GM23338 (cell line): ENCODE measurements at regions not wholly inside any gene's neighbourhood (a gene's known extent, or its start where the extent isn't known, plus 50 kb on each side); places are given as distances from the start of the nearest gene placed in this dataset.

ENCODE experiments used
- ATAC-seq: fragments of 200-7000 bp; cut with Tn5 transposase; 3 replicates; pipeline ENCODE4 v1.9.1; 2020
- DNase-seq: peaks from one replicate; pipeline ENCODE4 v3.0.0-alpha.2; 2015; ENCODE audit warnings: low spot score
- H2AFZ ChIP-seq: fragments of 200-600 bp; sonication (generic); 2 replicates; pipeline ENCODE4 v1.8.0; 2016; ENCODE audit warnings: antibody characterized with exemption, mild to moderate bottlenecking, moderate library complexity
- H3F3A ChIP-seq: fragments of 200-600 bp; sonication (generic); replicated peaks from 2 replicates; pipeline ENCODE4 v1.8.0; 2017; ENCODE audit warnings: antibody characterized with exemption, mixed run types, low read depth
- H3K27ac ChIP-seq: fragments of 200-600 bp; sonication (generic); 2 replicates; pipeline ENCODE4 v1.6.1; 2016; ENCODE audit warnings: low read depth
- H3K27me3 ChIP-seq: fragments of 200-600 bp; sonication (generic); 2 replicates; pipeline ENCODE4 v1.8.0; 2016; ENCODE audit warnings: mild to moderate bottlenecking, mixed run types, moderate library complexity; ENCODE audit not compliant: insufficient read depth
- H3K36me3 ChIP-seq: fragments of 200-600 bp; sonication (generic); 2 replicates; pipeline ENCODE4 v1.8.0; 2016; ENCODE audit warnings: mild to moderate bottlenecking; ENCODE audit not compliant: insufficient read depth
- H3K4me1 ChIP-seq: fragments of 200-600 bp; sonication (generic); 2 replicates; pipeline ENCODE4 v1.8.0; 2016; ENCODE audit warnings: mild to moderate bottlenecking, moderate library complexity; ENCODE audit not compliant: insufficient read depth
- H3K4me2 ChIP-seq: fragments of 200-600 bp; sonication (generic); 2 replicates; pipeline ENCODE4 v1.7.1; 2017; ENCODE audit warnings: mixed run types
- H3K4me3 ChIP-seq: fragments of 200-600 bp; sonication (generic); 2 replicates; pipeline ENCODE4 v1.6.1; 2016; ENCODE audit warnings: mixed run types
- H3K79me2 ChIP-seq: fragments of 200-600 bp; sonication (generic); replicated peaks from 2 replicates; pipeline ENCODE4 v1.8.0; 2017; ENCODE audit warnings: mild to moderate bottlenecking; ENCODE audit not compliant: insufficient read depth
- H3K9me2 ChIP-seq: fragments of 200-600 bp; sonication (generic); 2 replicates; pipeline ENCODE4 v1.8.0; 2017; ENCODE audit not compliant: insufficient read depth
- H4K20me1 ChIP-seq: fragments of 200-600 bp; sonication (generic); replicated peaks from 2 replicates; pipeline ENCODE4 v1.8.0; 2017; ENCODE audit warnings: mild to moderate bottlenecking; ENCODE audit not compliant: insufficient read depth
- H3K27ac Mint-ChIP-seq: 2 replicates; pipeline ENCODE4 v1.8.0; 2020; ENCODE audit warnings: inconsistent platforms, mild to moderate bottlenecking, moderate library complexity, mixed read lengths
- H3K27me3 Mint-ChIP-seq: 3 replicates; pipeline ENCODE4 v1.8.0; 2022; ENCODE audit warnings: low read depth, mild to moderate bottlenecking, moderate library complexity, mixed read lengths, inconsistent platforms; ENCODE audit not compliant: insufficient read depth, poor library complexity
- H3K36me3 Mint-ChIP-seq: 3 replicates; pipeline ENCODE4 v1.8.0; 2021; ENCODE audit warnings: low read depth, mild to moderate bottlenecking, inconsistent platforms, moderate library complexity, mixed read lengths
- H3K4me1 Mint-ChIP-seq: 3 replicates; pipeline ENCODE4 v1.8.0; 2020; ENCODE audit warnings: mild to moderate bottlenecking, inconsistent platforms, mixed read lengths
- H3K4me3 Mint-ChIP-seq: 3 replicates; pipeline ENCODE4 v1.8.0; 2021; ENCODE audit warnings: moderate library complexity, mild to moderate bottlenecking, inconsistent platforms, mixed read lengths
- H3K9me3 Mint-ChIP-seq: 3 replicates; pipeline ENCODE4 v1.8.0; 2020; ENCODE audit warnings: moderate library complexity, mild to moderate bottlenecking, inconsistent platforms, mixed read lengths
- CREB1 ChIP-seq: fragments of 250-450 bp; sonication (Bioruptor Pico); IDR thresholded peaks from 2 replicates; pipeline ENCODE4 v1.5.0; 2020; ENCODE audit warnings: low read depth, mild to moderate bottlenecking, moderate library complexity
- EZH2 ChIP-seq: fragments of 200-600 bp; sonication (generic); IDR thresholded peaks from one replicate; pipeline ENCODE4 v1.8.0; 2017; ENCODE audit warnings: antibody characterized with exemption, mild to moderate bottlenecking, low read depth; ENCODE audit not compliant: unreplicated experiment
- EZH2phosphoT487 ChIP-seq: fragments of 200-600 bp; sonication (generic); IDR thresholded peaks from one replicate; pipeline ENCODE4 v1.8.1; 2018; ENCODE audit warnings: antibody characterized with exemption; ENCODE audit not compliant: unreplicated experiment
- JUNB ChIP-seq: IDR thresholded peaks from one replicate; pipeline ENCODE4 v1.6.1; 2016; ENCODE audit warnings: antibody characterized with exemption; ENCODE audit not compliant: unreplicated experiment
- NANOG ChIP-seq: IDR thresholded peaks from 2 replicates; pipeline ENCODE4 v1.6.1; 2016; ENCODE audit warnings: antibody characterized with exemption, borderline replicate concordance
- POLR2AphosphoS5 ChIP-seq: IDR thresholded peaks from 2 replicates; pipeline ENCODE4 v1.6.1; 2016; ENCODE audit warnings: antibody characterized with exemption, low read depth
- STAT1 ChIP-seq: IDR thresholded peaks from one replicate; pipeline ENCODE4 v1.6.1; 2016; ENCODE audit warnings: antibody characterized with exemption; ENCODE audit not compliant: unreplicated experiment
- ZNF114 ChIP-seq: fragments of 250-450 bp; sonication (Bioruptor Pico); IDR thresholded peaks from 2 replicates; pipeline ENCODE4 v1.5.0; 2020; ENCODE audit warnings: mild to moderate bottlenecking, moderate library complexity
- ZNF331 ChIP-seq: fragments of 250-450 bp; sonication (Bioruptor Pico); IDR thresholded peaks from 2 replicates; pipeline ENCODE4 v1.5.0; 2020; ENCODE audit warnings: low read depth, mild to moderate bottlenecking, moderate library complexity
- TF ChIP-seq, protein P1 (sequence below): IDR thresholded peaks from one replicate; pipeline ENCODE4 v1.6.1; 2018; ENCODE audit warnings: antibody characterized with exemption; ENCODE audit not compliant: unreplicated experiment
- TF ChIP-seq, protein P2 (sequence below): fragments of 250-450 bp; sonication (Bioruptor Pico); IDR thresholded peaks from 2 replicates; pipeline ENCODE4 v1.5.0; 2020; ENCODE audit warnings: mild to moderate bottlenecking, moderate library complexity
- TF ChIP-seq, protein P3 (sequence below), 2 experiments: fragments of 200-600 bp in 1 of 2; sonication (generic) in 1 of 2; conservative IDR thresholded peaks; 2 replicates each; pipeline versions ENCODE4 v1.5.1 to v1.6.1; 2016 to 2017; ENCODE audit warnings: antibody characterized with exemption in 2 of 2, low read depth in 2 of 2, mild to moderate bottlenecking in 2 of 2, moderate library complexity in 1 of 2
- TF ChIP-seq, protein P4 (sequence below): IDR thresholded peaks from 2 replicates; pipeline ENCODE4 v1.6.1; 2016; ENCODE audit warnings: antibody characterized with exemption

DNA sequence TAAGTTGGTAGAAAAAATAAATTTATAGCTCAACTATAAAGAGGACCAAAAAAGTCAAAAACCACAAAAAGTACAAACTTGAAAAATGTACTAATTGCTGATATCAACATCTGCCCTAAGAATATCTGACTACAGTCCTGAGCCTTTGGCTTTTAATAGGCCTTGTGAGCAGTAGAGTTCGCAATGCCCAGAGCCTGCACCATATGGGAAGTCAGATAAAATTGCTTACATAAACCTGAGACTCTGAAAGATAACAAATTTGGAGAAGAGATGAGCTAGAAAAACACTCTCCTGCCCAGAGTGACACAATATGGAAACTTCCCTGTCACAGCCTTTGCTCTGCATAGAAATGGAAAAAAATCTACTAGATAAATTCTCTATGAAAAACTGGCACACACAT lies 368.0 kb upstream of the GRIN3A start:
- no peak overlapping the region for H2AFZ ChIP-seq
- Mint-ChIP-seq H3K9me3 (peaks cover 79% of the 10 kb centered on the region), H3K27me3 (peaks cover 1% of the 10 kb centered on the region), H3K27ac (no peak overlapping the region), H3K4me3 (no peak overlapping the region), H3K36me3 (peaks cover 11% of the 10 kb centered on the region; the same call in 1 of the 3 replicates), H3K4me1 (no peaks in the 10 kb centered on the region)
- TF ChIP-seq NANOG, result no peak
- TF ChIP-seq, protein P1, sequence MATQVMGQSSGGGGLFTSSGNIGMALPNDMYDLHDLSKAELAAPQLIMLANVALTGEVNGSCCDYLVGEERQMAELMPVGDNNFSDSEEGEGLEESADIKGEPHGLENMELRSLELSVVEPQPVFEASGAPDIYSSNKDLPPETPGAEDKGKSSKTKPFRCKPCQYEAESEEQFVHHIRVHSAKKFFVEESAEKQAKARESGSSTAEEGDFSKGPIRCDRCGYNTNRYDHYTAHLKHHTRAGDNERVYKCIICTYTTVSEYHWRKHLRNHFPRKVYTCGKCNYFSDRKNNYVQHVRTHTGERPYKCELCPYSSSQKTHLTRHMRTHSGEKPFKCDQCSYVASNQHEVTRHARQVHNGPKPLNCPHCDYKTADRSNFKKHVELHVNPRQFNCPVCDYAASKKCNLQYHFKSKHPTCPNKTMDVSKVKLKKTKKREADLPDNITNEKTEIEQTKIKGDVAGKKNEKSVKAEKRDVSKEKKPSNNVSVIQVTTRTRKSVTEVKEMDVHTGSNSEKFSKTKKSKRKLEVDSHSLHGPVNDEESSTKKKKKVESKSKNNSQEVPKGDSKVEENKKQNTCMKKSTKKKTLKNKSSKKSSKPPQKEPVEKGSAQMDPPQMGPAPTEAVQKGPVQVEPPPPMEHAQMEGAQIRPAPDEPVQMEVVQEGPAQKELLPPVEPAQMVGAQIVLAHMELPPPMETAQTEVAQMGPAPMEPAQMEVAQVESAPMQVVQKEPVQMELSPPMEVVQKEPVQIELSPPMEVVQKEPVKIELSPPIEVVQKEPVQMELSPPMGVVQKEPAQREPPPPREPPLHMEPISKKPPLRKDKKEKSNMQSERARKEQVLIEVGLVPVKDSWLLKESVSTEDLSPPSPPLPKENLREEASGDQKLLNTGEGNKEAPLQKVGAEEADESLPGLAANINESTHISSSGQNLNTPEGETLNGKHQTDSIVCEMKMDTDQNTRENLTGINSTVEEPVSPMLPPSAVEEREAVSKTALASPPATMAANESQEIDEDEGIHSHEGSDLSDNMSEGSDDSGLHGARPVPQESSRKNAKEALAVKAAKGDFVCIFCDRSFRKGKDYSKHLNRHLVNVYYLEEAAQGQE, result no peak
- no peak for TF ChIP-seq ZNF114 (CRISPR knock-in tag)
- TF ChIP-seq EZH2, result no peak
- no peak for TF ChIP-seq STAT1
- TF ChIP-seq EZH2phosphoT487, result no peak
- TF ChIP-seq, protein P2, sequence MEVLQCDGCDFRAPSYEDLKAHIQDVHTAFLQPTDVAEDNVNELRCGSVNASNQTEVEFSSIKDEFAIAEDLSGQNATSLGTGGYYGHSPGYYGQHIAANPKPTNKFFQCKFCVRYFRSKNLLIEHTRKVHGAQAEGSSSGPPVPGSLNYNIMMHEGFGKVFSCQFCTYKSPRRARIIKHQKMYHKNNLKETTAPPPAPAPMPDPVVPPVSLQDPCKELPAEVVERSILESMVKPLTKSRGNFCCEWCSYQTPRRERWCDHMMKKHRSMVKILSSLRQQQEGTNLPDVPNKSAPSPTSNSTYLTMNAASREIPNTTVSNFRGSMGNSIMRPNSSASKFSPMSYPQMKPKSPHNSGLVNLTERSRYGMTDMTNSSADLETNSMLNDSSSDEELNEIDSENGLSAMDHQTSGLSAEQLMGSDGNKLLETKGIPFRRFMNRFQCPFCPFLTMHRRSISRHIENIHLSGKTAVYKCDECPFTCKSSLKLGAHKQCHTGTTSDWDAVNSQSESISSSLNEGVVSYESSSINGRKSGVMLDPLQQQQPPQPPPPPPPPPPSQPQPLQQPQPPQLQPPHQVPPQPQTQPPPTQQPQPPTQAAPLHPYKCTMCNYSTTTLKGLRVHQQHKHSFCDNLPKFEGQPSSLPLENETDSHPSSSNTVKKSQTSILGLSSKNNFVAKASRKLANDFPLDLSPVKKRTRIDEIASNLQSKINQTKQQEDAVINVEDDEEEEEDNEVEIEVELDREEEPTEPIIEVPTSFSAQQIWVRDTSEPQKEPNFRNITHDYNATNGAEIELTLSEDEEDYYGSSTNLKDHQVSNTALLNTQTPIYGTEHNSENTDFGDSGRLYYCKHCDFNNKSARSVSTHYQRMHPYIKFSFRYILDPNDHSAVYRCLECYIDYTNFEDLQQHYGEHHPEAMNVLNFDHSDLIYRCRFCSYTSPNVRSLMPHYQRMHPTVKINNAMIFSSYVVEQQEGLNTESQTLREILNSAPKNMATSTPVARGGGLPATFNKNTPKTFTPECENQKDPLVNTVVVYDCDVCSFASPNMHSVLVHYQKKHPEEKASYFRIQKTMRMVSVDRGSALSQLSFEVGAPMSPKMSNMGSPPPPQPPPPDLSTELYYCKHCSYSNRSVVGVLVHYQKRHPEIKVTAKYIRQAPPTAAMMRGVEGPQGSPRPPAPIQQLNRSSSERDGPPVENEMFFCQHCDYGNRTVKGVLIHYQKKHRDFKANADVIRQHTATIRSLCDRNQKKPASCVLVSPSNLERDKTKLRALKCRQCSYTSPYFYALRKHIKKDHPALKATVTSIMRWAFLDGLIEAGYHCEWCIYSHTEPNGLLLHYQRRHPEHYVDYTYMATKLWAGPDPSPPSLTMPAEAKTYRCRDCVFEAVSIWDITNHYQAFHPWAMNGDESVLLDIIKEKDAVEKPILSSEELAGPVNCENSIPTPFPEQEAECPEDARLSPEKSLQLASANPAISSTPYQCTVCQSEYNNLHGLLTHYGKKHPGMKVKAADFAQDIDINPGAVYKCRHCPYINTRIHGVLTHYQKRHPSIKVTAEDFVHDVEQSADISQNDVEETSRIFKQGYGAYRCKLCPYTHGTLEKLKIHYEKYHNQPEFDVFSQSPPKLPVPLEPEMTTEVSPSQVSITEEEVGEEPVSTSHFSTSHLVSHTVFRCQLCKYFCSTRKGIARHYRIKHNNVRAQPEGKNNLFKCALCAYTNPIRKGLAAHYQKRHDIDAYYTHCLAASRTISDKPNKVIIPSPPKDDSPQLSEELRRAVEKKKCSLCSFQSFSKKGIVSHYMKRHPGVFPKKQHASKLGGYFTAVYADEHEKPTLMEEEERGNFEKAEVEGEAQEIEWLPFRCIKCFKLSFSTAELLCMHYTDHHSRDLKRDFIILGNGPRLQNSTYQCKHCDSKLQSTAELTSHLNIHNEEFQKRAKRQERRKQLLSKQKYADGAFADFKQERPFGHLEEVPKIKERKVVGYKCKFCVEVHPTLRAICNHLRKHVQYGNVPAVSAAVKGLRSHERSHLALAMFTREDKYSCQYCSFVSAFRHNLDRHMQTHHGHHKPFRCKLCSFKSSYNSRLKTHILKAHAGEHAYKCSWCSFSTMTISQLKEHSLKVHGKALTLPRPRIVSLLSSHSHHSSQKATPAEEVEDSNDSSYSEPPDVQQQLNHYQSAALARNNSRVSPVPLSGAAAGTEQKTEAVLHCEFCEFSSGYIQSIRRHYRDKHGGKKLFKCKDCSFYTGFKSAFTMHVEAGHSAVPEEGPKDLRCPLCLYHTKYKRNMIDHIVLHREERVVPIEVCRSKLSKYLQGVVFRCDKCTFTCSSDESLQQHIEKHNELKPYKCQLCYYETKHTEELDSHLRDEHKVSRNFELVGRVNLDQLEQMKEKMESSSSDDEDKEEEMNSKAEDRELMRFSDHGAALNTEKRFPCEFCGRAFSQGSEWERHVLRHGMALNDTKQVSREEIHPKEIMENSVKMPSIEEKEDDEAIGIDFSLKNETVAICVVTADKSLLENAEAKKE (CRISPR knock-in tag), result no peak
- no peak for TF ChIP-seq POLR2AphosphoS5
- TF ChIP-seq, protein P3, sequence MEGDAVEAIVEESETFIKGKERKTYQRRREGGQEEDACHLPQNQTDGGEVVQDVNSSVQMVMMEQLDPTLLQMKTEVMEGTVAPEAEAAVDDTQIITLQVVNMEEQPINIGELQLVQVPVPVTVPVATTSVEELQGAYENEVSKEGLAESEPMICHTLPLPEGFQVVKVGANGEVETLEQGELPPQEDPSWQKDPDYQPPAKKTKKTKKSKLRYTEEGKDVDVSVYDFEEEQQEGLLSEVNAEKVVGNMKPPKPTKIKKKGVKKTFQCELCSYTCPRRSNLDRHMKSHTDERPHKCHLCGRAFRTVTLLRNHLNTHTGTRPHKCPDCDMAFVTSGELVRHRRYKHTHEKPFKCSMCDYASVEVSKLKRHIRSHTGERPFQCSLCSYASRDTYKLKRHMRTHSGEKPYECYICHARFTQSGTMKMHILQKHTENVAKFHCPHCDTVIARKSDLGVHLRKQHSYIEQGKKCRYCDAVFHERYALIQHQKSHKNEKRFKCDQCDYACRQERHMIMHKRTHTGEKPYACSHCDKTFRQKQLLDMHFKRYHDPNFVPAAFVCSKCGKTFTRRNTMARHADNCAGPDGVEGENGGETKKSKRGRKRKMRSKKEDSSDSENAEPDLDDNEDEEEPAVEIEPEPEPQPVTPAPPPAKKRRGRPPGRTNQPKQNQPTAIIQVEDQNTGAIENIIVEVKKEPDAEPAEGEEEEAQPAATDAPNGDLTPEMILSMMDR (conservative IDR thresholded peaks at IDR 0.05; ENCODE audit: low read depth in 2 of 2), result no peak
- TF ChIP-seq CREB1 (CRISPR knock-in tag), result no peak
- TF ChIP-seq, protein P4, sequence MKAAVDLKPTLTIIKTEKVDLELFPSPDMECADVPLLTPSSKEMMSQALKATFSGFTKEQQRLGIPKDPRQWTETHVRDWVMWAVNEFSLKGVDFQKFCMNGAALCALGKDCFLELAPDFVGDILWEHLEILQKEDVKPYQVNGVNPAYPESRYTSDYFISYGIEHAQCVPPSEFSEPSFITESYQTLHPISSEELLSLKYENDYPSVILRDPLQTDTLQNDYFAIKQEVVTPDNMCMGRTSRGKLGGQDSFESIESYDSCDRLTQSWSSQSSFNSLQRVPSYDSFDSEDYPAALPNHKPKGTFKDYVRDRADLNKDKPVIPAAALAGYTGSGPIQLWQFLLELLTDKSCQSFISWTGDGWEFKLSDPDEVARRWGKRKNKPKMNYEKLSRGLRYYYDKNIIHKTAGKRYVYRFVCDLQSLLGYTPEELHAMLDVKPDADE, result no peak
- no peak for TF ChIP-seq JUNB
- TF ChIP-seq ZNF331, result no peak
- H3K4me3 ChIP-seq, result no peak overlapping the region
- ATAC-seq (no peak), DNase-seq (no peak)
- H3K36me3 ChIP-seq, result peaks cover 12% of the 10 kb centered on the region
- no peaks in the 10 kb centered on the region for H3K79me2 ChIP-seq
- no peak overlapping the region for H3K4me2 ChIP-seq
- no peaks in the 10 kb centered on the region for H3K9me2 ChIP-seq
- no peaks in the 10 kb centered on the region for H4K20me1 ChIP-seq
- no peaks in the 10 kb centered on the region for H3F3A ChIP-seq
- H3K27ac ChIP-seq, result no peak overlapping the region
- H3K4me1 ChIP-seq, result no peaks in the 10 kb centered on the region
- H3K27me3 ChIP-seq, result no peaks in the 10 kb centered on the region
